ENCODE measurements at regions not wholly inside any gene's neighbourhood (a gene's known extent, or its start where the extent isn't known, plus 50 kb on each side); places are given as distances from the start of the nearest gene placed in this dataset.
"Not testable (repeated sequence)": the region's sequence is repeated elsewhere in the genome, so short reads cannot be mapped to it uniquely, and the experiment has no call there.

- no peak for TF ChIP-seq CTCF (IDR thresholded peaks at IDR 0.05)
- intact Hi-C loops (cut with micrococcal nuclease): no loop called here
- no peak for ATAC-seq
These were observed 728.9 kb downstream of the MAT2B start for GRCh38 chr5:164234321-164234720.

DNA sequence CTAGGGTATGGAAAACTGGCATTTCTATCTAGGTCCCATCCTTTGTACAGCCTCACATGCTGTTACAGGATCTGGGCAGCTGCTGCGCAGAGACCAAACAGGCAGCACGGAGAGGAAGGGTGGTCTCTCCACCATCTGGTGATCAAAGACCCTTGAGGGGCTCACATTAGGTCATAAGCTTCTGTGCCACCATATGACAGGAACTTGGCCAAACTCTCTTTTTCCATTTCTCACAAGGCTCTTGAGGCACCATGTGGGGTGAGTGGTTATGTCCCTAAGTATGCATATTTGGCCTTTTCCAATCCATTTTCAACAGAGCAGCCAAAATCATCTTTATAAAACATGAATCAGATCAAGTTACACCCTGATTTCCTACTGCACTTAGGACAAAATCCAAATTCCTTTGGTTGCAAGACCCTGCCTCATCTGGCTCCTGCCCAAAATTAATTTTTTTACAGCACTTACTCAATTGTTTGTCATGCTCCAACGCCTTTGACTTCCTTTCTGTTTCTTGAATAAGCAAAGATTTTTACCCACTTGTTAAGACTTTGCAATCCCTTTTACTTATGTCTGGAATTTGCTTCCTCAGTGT is 730.0 kb downstream of the MAT2B start:
- H3K27me3 Mint-ChIP-seq (ENCODE audit: low read depth in 2 of 2): no peaks in the 10 kb centered on the region
- Histone ChIP-seq H3K4me1 (ENCODE audit: control insufficient read depth, insufficient read depth, low read length) (no peaks in the 10 kb centered on the region), H3K27ac (ENCODE audit: low read length) (no peak overlapping the region), H3K4me3 (ENCODE audit: low read length) (no peak overlapping the region), H3K27me3 (ENCODE audit: control insufficient read depth, insufficient read depth, low read length) (no peaks in the 10 kb centered on the region), H3K36me3 (ENCODE audit: control insufficient read depth, insufficient read depth, low read length) (no peaks in the 10 kb centered on the region), H3K9me3 (ENCODE audit: control insufficient read depth, insufficient read depth, low read length) (no peaks in the 10 kb centered on the region)
- no peak overlapping the region for H3K4me3 Mint-ChIP-seq
- peaks cover 2 to 8% of the 10 kb centered on the region in 2 donors for H3K9me3 Mint-ChIP-seq
- intact Hi-C loops (cut with micrococcal nuclease): no loop called here
- no peak overlapping the region for H3K27ac Mint-ChIP-seq
- H3K36me3 Mint-ChIP-seq: no peaks in the 10 kb centered on the region
- DNase-seq (no peak), ATAC-seq (no peak)
- 72% methylated on average over 3 of the region's 3 CpGs for WGBS (ENCODE audit: insufficient coverage)
- no peak for TF ChIP-seq CTCF (IDR thresholded peaks at IDR 0.05)
- no peaks in the 10 kb centered on the region for H3K4me1 Mint-ChIP-seq

More at GRCh38 chr5:164234321-164234720, 728.9 kb downstream of the MAT2B start:
- no peaks in the 10 kb centered on the region for H3K36me3 Mint-ChIP-seq
- no peak for DNase-seq
- H3K4me3 Mint-ChIP-seq: no peak overlapping the region
- Histone ChIP-seq H3K4me3 (ENCODE audit: low read length) (no peak overlapping the region), H3K27ac (ENCODE audit: low read length) (no peak overlapping the region), H3K9me3 (ENCODE audit: control insufficient read depth, insufficient read depth, low read length) (no peaks in the 10 kb centered on the region), H3K36me3 (ENCODE audit: control insufficient read depth, insufficient read depth, low read length) (no peaks in the 10 kb centered on the region), H3K27me3 (ENCODE audit: control insufficient read depth, insufficient read depth, low read length) (no peaks in the 10 kb centered on the region), H3K4me1 (ENCODE audit: control insufficient read depth, insufficient read depth, low read length) (no peaks in the 10 kb centered on the region)
- peaks cover 2 to 4% of the 10 kb centered on the region in 2 donors for H3K9me3 Mint-ChIP-seq
- no peak overlapping the region for H3K27ac Mint-ChIP-seq
- H3K4me1 Mint-ChIP-seq: no peaks in the 10 kb centered on the region
- H3K27me3 Mint-ChIP-seq (ENCODE audit: low read depth in 2 of 2): no peaks in the 10 kb centered on the region

GRCh38 chr5:164237486-164237885 is 732.1 kb downstream of the MAT2B start:
- Histone ChIP-seq H3K9me3 (ENCODE audit: control insufficient read depth, insufficient read depth, low read length) (no peaks in the 10 kb centered on the region), H3K4me1 (ENCODE audit: control insufficient read depth, insufficient read depth, low read length) (no peaks in the 10 kb centered on the region), H3K27ac (ENCODE audit: low read length) (no peak overlapping the region), H3K36me3 (ENCODE audit: control insufficient read depth, insufficient read depth, low read length) (no peaks in the 10 kb centered on the region), H3K4me3 (ENCODE audit: low read length) (no peak overlapping the region), H3K27me3 (ENCODE audit: control insufficient read depth, insufficient read depth, low read length) (no peaks in the 10 kb centered on the region)
- no peak overlapping the region for H3K4me3 Mint-ChIP-seq
- H3K27me3 Mint-ChIP-seq (ENCODE audit: low read depth in 2 of 2): no peaks in the 10 kb centered on the region
- no peak for ATAC-seq
- no peak overlapping the region for H3K27ac Mint-ChIP-seq
- no peaks in the 10 kb centered on the region for H3K36me3 Mint-ChIP-seq
- intact Hi-C loops (cut with micrococcal nuclease): no loop called here
- no peaks in the 10 kb centered on the region for H3K4me1 Mint-ChIP-seq
- H3K9me3 Mint-ChIP-seq: peaks cover 6 to 10% of the 10 kb centered on the region in 2 donors
- DNase-seq: no peak
- no peak for TF ChIP-seq CTCF (IDR thresholded peaks at IDR 0.05)

DNA sequence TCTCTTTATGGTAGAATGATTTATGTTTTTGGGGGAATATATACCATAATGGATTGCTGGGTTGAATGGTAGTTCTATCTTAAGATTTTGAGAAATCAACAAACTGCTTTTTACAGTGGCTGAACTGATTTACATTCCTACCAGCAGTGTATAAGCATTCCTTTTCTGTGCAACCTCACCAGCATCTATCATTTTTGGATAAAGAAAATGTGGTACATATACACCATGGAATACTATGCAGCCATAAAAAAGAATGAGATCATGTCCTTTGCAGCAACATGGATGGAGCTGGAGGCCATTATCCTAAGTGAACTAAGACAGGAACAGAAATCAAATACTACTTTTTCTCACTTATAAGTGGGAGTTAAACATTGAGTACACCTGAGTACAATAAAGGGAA is 746.4 kb downstream of the MAT2B start:
- H3K27me3 Mint-ChIP-seq (ENCODE audit: low read depth in 2 of 2); H3K27me3 ChIP-seq (ENCODE audit: control insufficient read depth, insufficient read depth, low read length); H3K9me3 ChIP-seq (ENCODE audit: control insufficient read depth, insufficient read depth, low read length); H3K4me3 Mint-ChIP-seq; H3K27ac ChIP-seq (ENCODE audit: low read length); H3K4me1 Mint-ChIP-seq; H3K9me3 Mint-ChIP-seq; intact Hi-C loops (cut with micrococcal nuclease); H3K36me3 Mint-ChIP-seq; H3K4me3 ChIP-seq (ENCODE audit: low read length); H3K27ac Mint-ChIP-seq; H3K36me3 ChIP-seq (ENCODE audit: control insufficient read depth, insufficient read depth, low read length); H3K4me1 ChIP-seq (ENCODE audit: control insufficient read depth, insufficient read depth, low read length); DNase-seq; ATAC-seq: not testable (repeated sequence)

Data from natural killer cell (primary cell).